ENCODE measurements at regions not wholly inside any gene's neighbourhood (a gene's known extent, or its start where the extent isn't known, plus 50 kb on each side); places are given as distances from the start of the nearest gene placed in this dataset.
"Not testable (repeated sequence)": the region's sequence is repeated elsewhere in the genome, so short reads cannot be mapped to it uniquely, and the experiment has no call there.

GRCh38 chr11:21986361-21986760 lies 206.5 kb upstream of the ANO5 start:
- Histone ChIP-seq H3K4me1 (no peaks in the 10 kb centered on the region), H3K27me3 (no peaks in the 10 kb centered on the region), H3K4me3 (no peak overlapping the region), H3K27ac (no peak overlapping the region), H3K9me3 (no peaks in the 10 kb centered on the region), H3K36me3 (no peaks in the 10 kb centered on the region)
- intact Hi-C loops (cut with DNase I) = no loop called here
- ATAC-seq (no peak), DNase-seq (no peak)
- WGBS, 4 donors = 80 to 90% (median 85%) methylated on average over 2 of the region's 2 CpGs
- no peak for TF ChIP-seq CTCF (IDR thresholded peaks at IDR 0.05)
- no peak for TF ChIP-seq POLR2A (IDR thresholded peaks at IDR 0.05)

- H3K4me3 ChIP-seq = no peak overlapping the region
- no peaks in the 10 kb centered on the region for H3K4me1 ChIP-seq
- 45 to 65% (median 58%) methylated on average over 1 of the region's 1 CpG for WGBS, 4 donors
- H3K9me3 ChIP-seq = no peaks in the 10 kb centered on the region
- H3K36me3 ChIP-seq = no peaks in the 10 kb centered on the region
- DNase-seq (no peak), ATAC-seq (no peak)
- TF ChIP-seq POLR2A (IDR thresholded peaks at IDR 0.05) (no peak), CTCF (IDR thresholded peaks at IDR 0.05) (no peak)
- H3K27me3 ChIP-seq = no peaks in the 10 kb centered on the region
- intact Hi-C loops (cut with DNase I) = no loop called here
- H3K27ac ChIP-seq = no peak overlapping the region
These were observed 205.6 kb upstream of the ANO5 start for GRCh38 chr11:21987261-21987660.

GRCh38 chr11:21988477-21988876 lies 204.4 kb upstream of the ANO5 start:
- Histone ChIP-seq H3K9me3 (no peaks in the 10 kb centered on the region), H3K27ac (no peak overlapping the region), H3K27me3 (no peaks in the 10 kb centered on the region), H3K4me1 (no peaks in the 10 kb centered on the region), H3K4me3 (no peak overlapping the region), H3K36me3 (no peaks in the 10 kb centered on the region)
- intact Hi-C loops (cut with DNase I) = no loop called here
- ATAC-seq (peak in 2 of 4 donors; percentile 28 to 33), DNase-seq (no peak)
- peak in 4 of 12 donors; percentile 29 to 45 (median 33) for TF ChIP-seq CTCF (IDR thresholded peaks at IDR 0.05)
- TF ChIP-seq POLR2A (IDR thresholded peaks at IDR 0.05) = no peak
- WGBS, 4 donors = 29 to 63% (median 53%) methylated on average over 1 of the region's 1 CpG

GRCh38 chr11:22001803-22002202 lies 191.1 kb upstream of the ANO5 start:
- H3K4me3 ChIP-seq; DNase-seq; H3K27ac ChIP-seq; H3K9me3 ChIP-seq; intact Hi-C loops (cut with DNase I); H3K27me3 ChIP-seq; H3K4me1 ChIP-seq; H3K36me3 ChIP-seq; ATAC-seq: not testable (repeated sequence)
- WGBS, 4 donors = 96 to 97% (median 96%) methylated on average over 5 to 6 of the region's 6 CpGs

- TF ChIP-seq POLR2A (IDR thresholded peaks at IDR 0.05) (no peak), CTCF (IDR thresholded peaks at IDR 0.05) (no peak)
- H3K36me3 ChIP-seq = no peaks in the 10 kb centered on the region
- no peak overlapping the region for H3K4me3 ChIP-seq
- no peaks in the 10 kb centered on the region for H3K4me1 ChIP-seq
- no peak for ATAC-seq
- no peak for DNase-seq
- intact Hi-C loops (cut with DNase I) = no loop called here
- no peaks in the 10 kb centered on the region for H3K27me3 ChIP-seq
- no peaks in the 10 kb centered on the region for H3K9me3 ChIP-seq
- H3K27ac ChIP-seq = no peak overlapping the region
These were observed 186.0 kb upstream of the ANO5 start for GRCh38 chr11:22006901-22007300.

All from heart left ventricle (tissue), 16 donors.